T-cell (primary cell): ENCODE measurements at regions not wholly inside any gene's neighbourhood (a gene's known extent, or its start where the extent isn't known, plus 50 kb on each side); places are given as distances from the start of the nearest gene placed in this dataset.
"Not testable (repeated sequence)": the region's sequence is repeated elsewhere in the genome, so short reads cannot be mapped to it uniquely, and the experiment has no call there.

Source experiments
- ATAC-seq, 4 experiments: fragments of 200-7000 bp in 3 of 4; fragments of 150-1000 bp in 1 of 4; cut with Tn5 transposase; replicated peaks in 1 of 4; 1 replicate in 3 of 4; 2 replicates in 1 of 4; pipeline ENCODE4 v1.10.0; 2021; ENCODE audit warnings: moderate library complexity in 3 of 4, mild to moderate bottlenecking in 2 of 4, moderate number of reproducible peaks in 1 of 4
- CTCF ChIA-PET, 2 donors: fragments of 300-600 bp; sonication (Branson Sonifier 250); formaldehyde crosslinking; loops; one replicate each; lab custom pipeline; 2022; ENCODE audit warnings: antibody characterized with exemption in 2 of 2; lab: Charles Lee
- POLR2A ChIA-PET, 2 donors: fragments of 300-600 bp; sonication (Branson Sonifier 250); formaldehyde crosslinking; loops; one replicate each; lab custom pipeline; 2022; ENCODE audit warnings: antibody characterized with exemption in 2 of 2; lab: Charles Lee
- DNase-seq, 35 experiments: peaks; one replicate each; pipeline versions ENCODE4 v3.0.0 to v3.0.0-alpha.2; 2013 to 2023
- H3K27ac ChIP-seq: one replicate; pipeline ENCODE4 v1.5.1; 2013; ENCODE audit warnings: low read length
- H3K27me3 ChIP-seq, 2 experiments: replicated peaks in 1 of 2; 1 replicate in 1 of 2; 2 replicates in 1 of 2; pipeline versions ENCODE4 v1.6.1 to v1.7.0; 2013; ENCODE audit warnings: low read length in 1 of 2, mixed read lengths in 1 of 2; ENCODE audit not compliant: control insufficient read depth in 2 of 2, insufficient read depth in 2 of 2; ENCODE audit errors: extremely low read depth in 1 of 2
- H3K36me3 ChIP-seq, 2 donors: 1 replicate in 1 of 2; 2 replicates in 1 of 2; pipeline versions ENCODE4 v1.6.1 to v1.7.0; 2013; ENCODE audit warnings: low read length in 1 of 2; ENCODE audit not compliant: control insufficient read depth in 2 of 2, insufficient read depth in 1 of 2; ENCODE audit errors: extremely low read depth in 1 of 2
- H3K4me1 ChIP-seq, 2 experiments: 1 replicate in 1 of 2; 2 replicates in 1 of 2; pipeline versions ENCODE4 v1.6.1 to v1.7.0; 2013; ENCODE audit warnings: low read length in 2 of 2, mixed read lengths in 1 of 2; ENCODE audit not compliant: insufficient read depth in 2 of 2, control insufficient read depth in 1 of 2; ENCODE audit errors: extremely low read depth in 1 of 2
- H3K4me3 ChIP-seq, 2 donors: 1 replicate in 1 of 2; 2 replicates in 1 of 2; pipeline versions ENCODE4 v1.5.1 to v1.7.0; 2013; ENCODE audit warnings: mild to moderate bottlenecking in 2 of 2, low read length in 1 of 2, moderate library complexity in 1 of 2; ENCODE audit not compliant: control insufficient read depth in 1 of 2; ENCODE audit errors: extremely low read depth in 1 of 2
- H3K9me3 ChIP-seq: 2 replicates; pipeline ENCODE4 v1.7.0; 2013
- H3K27ac Mint-ChIP-seq, 2 donors: one replicate each; pipeline ENCODE4 v1.8.0; 2020 to 2021; ENCODE audit warnings: mild to moderate bottlenecking in 2 of 2, mixed read lengths in 2 of 2
- H3K27me3 Mint-ChIP-seq, 2 donors: one replicate each; pipeline ENCODE4 v1.8.0; 2021 to 2022; ENCODE audit warnings: mixed read lengths in 2 of 2
- H3K36me3 Mint-ChIP-seq: one replicate; pipeline ENCODE4 v1.8.0; 2021; ENCODE audit warnings: mixed read lengths
- H3K4me1 Mint-ChIP-seq, 3 donors: one replicate each; pipeline ENCODE4 v1.8.0; 2020 to 2022; ENCODE audit warnings: mixed read lengths in 3 of 3, mild to moderate bottlenecking in 1 of 3
- H3K4me3 Mint-ChIP-seq, 3 donors: one replicate each; pipeline ENCODE4 v1.8.0; 2020 to 2022; ENCODE audit warnings: mild to moderate bottlenecking in 3 of 3, mixed read lengths in 3 of 3, moderate library complexity in 3 of 3
- H3K9me3 Mint-ChIP-seq, 3 donors: one replicate each; pipeline ENCODE4 v1.8.0; 2020 to 2022; ENCODE audit warnings: mixed read lengths in 3 of 3
- WGBS: methylation state at CpG from one replicate; pipeline ENCODE4 v1.1.5; 2013; ENCODE audit warnings: missing lambda C conversion rate; ENCODE audit not compliant: insufficient coverage; 5-methylcytosine and 5-hydroxymethylcytosine counted together

- H3K36me3 ChIP-seq, ATAC-seq, H3K27ac Mint-ChIP-seq, H3K27me3 ChIP-seq, H3K4me3 ChIP-seq, H3K4me3 Mint-ChIP-seq, CTCF ChIA-PET, H3K9me3 ChIP-seq, H3K27ac ChIP-seq, H3K4me1 Mint-ChIP-seq, H3K36me3 Mint-ChIP-seq, H3K4me1 ChIP-seq, H3K9me3 Mint-ChIP-seq, DNase-seq, POLR2A ChIA-PET: not testable (repeated sequence)
- peaks cover 24 to 27% of the 10 kb centered on the region in 2 donors for H3K27me3 Mint-ChIP-seq
- no CpG with 5 or more reads among the region's 5 CpGs for WGBS
These were observed 92.5 kb downstream of the CRYBB2 start for GRCh38 chr22:25311924-25312323.

GRCh38 chr22:25318081-25318823, 98.8 kb downstream of the CRYBB2 start:
- DNase-seq (no peak), ATAC-seq (no peak)
- Histone ChIP-seq H3K36me3 (no peaks in the 10 kb centered on the region), H3K4me3 (no peak overlapping the region), H3K27ac (no peak overlapping the region), H3K9me3 (no peaks in the 10 kb centered on the region), H3K27me3 (peaks cover 0 to 5% of the 10 kb centered on the region in 2 experiments), H3K4me1 (no peaks in the 10 kb centered on the region)
- ChIA-PET POLR2A (no interaction called here), CTCF (no interaction called here)
- Mint-ChIP-seq H3K4me1 (no peaks in the 10 kb centered on the region), H3K27me3 (peaks cover 8 to 9% of the 10 kb centered on the region in 2 donors), H3K36me3 (no peaks in the 10 kb centered on the region), H3K9me3 (no peaks in the 10 kb centered on the region), H3K4me3 (no peak overlapping the region), H3K27ac (no peak overlapping the region)
- 82% methylated on average over 12 of the region's 15 CpGs for WGBS

GRCh38 chr22:25327018-25327755, 107.7 kb downstream of the CRYBB2 start:
- H3K27ac ChIP-seq, result no peak overlapping the region
- H3K27me3 ChIP-seq, result peaks cover 0 to 7% of the 10 kb centered on the region in 2 experiments
- H3K27me3 Mint-ChIP-seq, result peaks cover 0 to under 1% of the 10 kb centered on the region in 2 donors
- ATAC-seq (no peak), DNase-seq (no peak)
- ChIA-PET CTCF (no interaction called here), POLR2A (no interaction called here)
- H3K4me3 ChIP-seq, result no peak overlapping the region
- H3K4me3 Mint-ChIP-seq, result no peak overlapping the region
- H3K4me1 ChIP-seq, result no peaks in the 10 kb centered on the region
- 82% methylated on average over 11 of the region's 17 CpGs for WGBS
- no peaks in the 10 kb centered on the region for H3K36me3 Mint-ChIP-seq
- H3K36me3 ChIP-seq, result no peaks in the 10 kb centered on the region
- H3K9me3 ChIP-seq, result no peaks in the 10 kb centered on the region
- H3K4me1 Mint-ChIP-seq, result no peaks in the 10 kb centered on the region
- H3K27ac Mint-ChIP-seq, result no peak overlapping the region
- no peaks in the 10 kb centered on the region for H3K9me3 Mint-ChIP-seq

- Histone ChIP-seq H3K27me3 (peaks cover 0 to 11% of the 10 kb centered on the region in 2 experiments), H3K4me1 (no peaks in the 10 kb centered on the region), H3K27ac (no peak overlapping the region), H3K4me3 (no peak overlapping the region), H3K36me3 (no peaks in the 10 kb centered on the region), H3K9me3 (no peaks in the 10 kb centered on the region)
- H3K9me3 Mint-ChIP-seq, result peaks cover 0 to 9% (median 0%) of the 10 kb centered on the region in 3 donors
- no peak overlapping the region for H3K27ac Mint-ChIP-seq
- no peaks in the 10 kb centered on the region for H3K4me1 Mint-ChIP-seq
- WGBS, result 100% methylated on average over 1 of the region's 4 CpGs
- ChIA-PET POLR2A (no interaction called here), CTCF (no interaction called here)
- H3K27me3 Mint-ChIP-seq, result peaks cover 0 to 7% of the 10 kb centered on the region in 2 donors
- H3K36me3 Mint-ChIP-seq, result no peaks in the 10 kb centered on the region
- DNase-seq (no peak), ATAC-seq (no peak)
- H3K4me3 Mint-ChIP-seq, result no peak overlapping the region
These were observed 111.6 kb downstream of the CRYBB2 start for GRCh38 chr22:25331050-25331449.

GRCh38 chr22:25331911-25332310, 112.5 kb downstream of the CRYBB2 start:
- H3K4me3 Mint-ChIP-seq, H3K4me1 Mint-ChIP-seq, DNase-seq, H3K4me1 ChIP-seq, POLR2A ChIA-PET, H3K27me3 Mint-ChIP-seq, H3K36me3 ChIP-seq, H3K9me3 ChIP-seq, H3K4me3 ChIP-seq, H3K27ac Mint-ChIP-seq, CTCF ChIA-PET, ATAC-seq, H3K27ac ChIP-seq, H3K27me3 ChIP-seq, H3K36me3 Mint-ChIP-seq: not testable (repeated sequence)
- peaks cover 0 to 15% (median 2%) of the 10 kb centered on the region in 3 donors for H3K9me3 Mint-ChIP-seq
- 93% methylated on average over 3 of the region's 5 CpGs for WGBS

- Histone ChIP-seq H3K27ac (no peak overlapping the region), H3K36me3 (no peaks in the 10 kb centered on the region), H3K4me3 (no peak overlapping the region), H3K27me3 (peaks cover 0 to 5% of the 10 kb centered on the region in 2 experiments), H3K9me3 (no peaks in the 10 kb centered on the region), H3K4me1 (no peaks in the 10 kb centered on the region)
- POLR2A ChIA-PET, result no interaction called here
- CTCF ChIA-PET, result no interaction called here
- 94% methylated on average over 11 of the region's 11 CpGs for WGBS
- ATAC-seq, result no peak
- Mint-ChIP-seq H3K4me3 (no peak overlapping the region), H3K36me3 (no peaks in the 10 kb centered on the region), H3K27ac (no peak overlapping the region), H3K4me1 (no peaks in the 10 kb centered on the region), H3K27me3 (peaks cover 0 to 7% of the 10 kb centered on the region in 2 donors), H3K9me3 (peaks cover 5 to 19% (median 6%) of the 10 kb centered on the region in 3 donors)
- DNase-seq, result no peak
These were observed 112.9 kb downstream of the CRYBB2 start for GRCh38 chr22:25332386-25332785.
